ENCODE measurements at regions not wholly inside any gene's neighbourhood (a gene's known extent, or its start where the extent isn't known, plus 50 kb on each side); places are given as distances from the start of the nearest gene placed in this dataset.
"Not testable (repeated sequence)": the region's sequence is repeated elsewhere in the genome, so short reads cannot be mapped to it uniquely, and the experiment has no call there.

GRCh38 chr9:1505489-1505888 lies 455.3 kb downstream of the DMRT2 start:
- DNase-seq, result no peak

GRCh38 chr9:1510712-1511111 lies 460.6 kb downstream of the DMRT2 start:
- DNase-seq, result no peak

GRCh38 chr9:1513105-1513504 lies 462.9 kb downstream of the DMRT2 start:
- no peak for DNase-seq

GRCh38 chr9:1514250-1514649 lies 464.1 kb downstream of the DMRT2 start:
- no peak for DNase-seq

GRCh38 chr9:1514776-1515363 lies 464.7 kb downstream of the DMRT2 start:
- no peak for DNase-seq

GRCh38 chr9:1515557-1515956 lies 465.4 kb downstream of the DMRT2 start:
- DNase-seq, result no peak

- DNase-seq, result no peak
These were observed 471.4 kb downstream of the DMRT2 start for GRCh38 chr9:1521547-1521946.

- no peak for DNase-seq
These were observed 472.1 kb downstream of the DMRT2 start for GRCh38 chr9:1522219-1522767.

GRCh38 chr9:1528456-1528855 lies 478.3 kb downstream of the DMRT2 start:
- no peak for DNase-seq

GRCh38 chr9:1530696-1531095 lies 480.5 kb downstream of the DMRT2 start:
- DNase-seq, result no peak

GRCh38 chr9:1531424-1531823 lies 481.3 kb downstream of the DMRT2 start:
- no peak for DNase-seq

GRCh38 chr9:1532171-1532570 lies 482.0 kb downstream of the DMRT2 start:
- no peak for DNase-seq

- no peak for DNase-seq
These were observed 480.1 kb upstream of the SMARCA2 start for GRCh38 chr9:1535051-1535450.

- no peak for DNase-seq
These were observed 479.5 kb upstream of the SMARCA2 start for GRCh38 chr9:1535599-1535998.

GRCh38 chr9:1536522-1537170 lies 478.5 kb upstream of the SMARCA2 start:
- DNase-seq, result no peak

GRCh38 chr9:1538301-1538700 lies 476.8 kb upstream of the SMARCA2 start:
- DNase-seq, result no peak

- DNase-seq, result no peak
These were observed 475.9 kb upstream of the SMARCA2 start for GRCh38 chr9:1539216-1539615.

- DNase-seq, result no peak
These were observed 464.5 kb upstream of the SMARCA2 start for GRCh38 chr9:1550636-1551035.

- DNase-seq, result no peak
These were observed 460.8 kb upstream of the SMARCA2 start for GRCh38 chr9:1554081-1555035.

GRCh38 chr9:1558666-1559065 lies 456.5 kb upstream of the SMARCA2 start:
- DNase-seq, result not testable (repeated sequence)

- no peak for DNase-seq
These were observed 439.2 kb upstream of the SMARCA2 start for GRCh38 chr9:1575939-1576338.

GRCh38 chr9:1580215-1580614 lies 434.9 kb upstream of the SMARCA2 start:
- no peak for DNase-seq

- no peak for DNase-seq
These were observed 433.2 kb upstream of the SMARCA2 start for GRCh38 chr9:1581926-1582325.

- DNase-seq, result no peak
These were observed 423.8 kb upstream of the SMARCA2 start for GRCh38 chr9:1591310-1591709.

All from NCI-H1092 treated with DMSO at 0.1 percent for 48 hours (cell line).